H1 (cell line): ENCODE measurements at regions not wholly inside any gene's neighbourhood (a gene's known extent, or its start where the extent isn't known, plus 50 kb on each side); places are given as distances from the start of the nearest gene placed in this dataset.

Experiments used
- CHD2 ChIP-seq: IDR thresholded peaks from 2 replicates; pipeline ENCODE4 v1.6.1; 2012; ENCODE audit warnings: low read length, improper control_type of control experiment
- EZH2 ChIP-seq: fragments of 200-600 bp; sonication (generic); IDR thresholded peaks from 2 replicates; pipeline ENCODE4 v1.7.1; 2012; ENCODE audit warnings: low read depth, mild to moderate bottlenecking, moderate library complexity, low read length, inconsistent platforms; ENCODE audit not compliant: severe bottlenecking
- USF2 ChIP-seq: IDR thresholded peaks from 2 replicates; pipeline ENCODE4 v1.6.1; 2011; ENCODE audit warnings: low read length, improper control_type of control experiment
- TF ChIP-seq, protein P1 (sequence below): IDR thresholded peaks from 2 replicates; pipeline ENCODE4 v1.6.1; 2012; ENCODE audit warnings: low read length, inconsistent platforms

DNA sequence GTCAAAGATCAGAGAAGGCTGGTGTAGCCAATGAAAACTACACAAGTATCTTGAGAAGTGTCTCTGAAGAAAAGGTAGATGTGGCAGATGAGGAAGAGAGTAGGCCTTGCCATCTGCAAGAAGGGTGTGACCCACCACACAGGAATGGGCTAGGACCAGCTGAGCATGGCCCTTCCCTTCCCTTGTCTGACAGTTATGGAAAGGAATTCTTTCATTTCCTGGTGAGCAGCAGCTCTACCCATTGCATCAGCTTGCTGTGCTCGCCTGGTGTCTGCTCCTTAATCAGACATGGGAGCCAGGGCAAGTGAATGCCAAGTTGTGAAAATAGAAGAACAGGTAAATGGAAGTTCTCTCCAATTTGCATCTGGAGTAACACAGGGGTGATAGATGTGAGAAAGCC is 145.2 kb upstream of the KRR1 start (continued):
- TF ChIP-seq USF2 (no peak), EZH2 (no peak), CHD2 (no peak)
- TF ChIP-seq, protein P1, sequence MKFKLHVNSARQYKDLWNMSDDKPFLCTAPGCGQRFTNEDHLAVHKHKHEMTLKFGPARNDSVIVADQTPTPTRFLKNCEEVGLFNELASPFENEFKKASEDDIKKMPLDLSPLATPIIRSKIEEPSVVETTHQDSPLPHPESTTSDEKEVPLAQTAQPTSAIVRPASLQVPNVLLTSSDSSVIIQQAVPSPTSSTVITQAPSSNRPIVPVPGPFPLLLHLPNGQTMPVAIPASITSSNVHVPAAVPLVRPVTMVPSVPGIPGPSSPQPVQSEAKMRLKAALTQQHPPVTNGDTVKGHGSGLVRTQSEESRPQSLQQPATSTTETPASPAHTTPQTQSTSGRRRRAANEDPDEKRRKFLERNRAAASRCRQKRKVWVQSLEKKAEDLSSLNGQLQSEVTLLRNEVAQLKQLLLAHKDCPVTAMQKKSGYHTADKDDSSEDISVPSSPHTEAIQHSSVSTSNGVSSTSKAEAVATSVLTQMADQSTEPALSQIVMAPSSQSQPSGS, result no peak
